ENCODE measurements at regions not wholly inside any gene's neighbourhood (a gene's known extent, or its start where the extent isn't known, plus 50 kb on each side); places are given as distances from the start of the nearest gene placed in this dataset.

DNA sequence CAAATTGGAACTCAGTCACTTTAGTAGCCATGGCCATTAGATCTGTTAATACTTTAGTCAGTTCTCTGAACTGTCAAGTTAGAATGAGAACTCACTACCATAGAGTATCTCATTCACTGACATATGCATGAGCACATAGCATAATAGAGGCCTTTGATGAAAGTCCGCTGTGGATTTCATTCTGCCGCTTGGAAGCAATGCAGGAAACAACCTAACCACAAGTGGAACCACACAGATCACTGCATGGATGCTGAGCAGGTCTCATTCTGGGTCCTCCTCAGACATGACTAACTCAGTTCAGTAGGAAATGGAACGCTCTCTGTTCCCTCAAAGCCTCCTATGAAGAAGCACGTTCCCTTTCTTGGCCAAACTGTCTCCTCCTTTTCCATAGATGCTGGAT, 1624.8 kb upstream of the TENM3 start:
- intact Hi-C loops (cut with micrococcal nuclease): no loop called here

- intact Hi-C loops (cut with micrococcal nuclease): no loop called here
Observed at GRCh38 chr4:180619440-180619839, 1623.8 kb upstream of the TENM3 start.

- intact Hi-C loops (cut with micrococcal nuclease): no loop called here
Observed at GRCh38 chr4:180622254-180622653, 1620.9 kb upstream of the TENM3 start.

DNA sequence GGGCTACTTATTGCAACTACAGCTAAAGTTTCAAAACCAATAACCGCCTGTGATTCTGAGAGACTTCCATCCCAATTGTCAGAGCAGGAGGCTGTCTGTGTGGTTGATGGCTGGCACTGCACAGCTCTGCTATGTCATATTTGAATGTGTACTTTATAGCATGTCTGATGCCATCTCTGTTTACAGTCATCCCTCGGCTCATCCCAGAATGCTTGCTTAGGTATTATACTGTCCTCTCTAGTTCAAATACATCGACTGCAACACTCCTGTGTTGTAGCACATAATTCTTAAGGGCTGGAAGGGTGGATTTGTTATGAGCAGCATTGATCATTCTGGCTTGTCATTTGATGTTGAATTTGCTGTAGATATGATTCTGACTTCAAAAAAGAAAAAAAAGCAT, 1617.5 kb upstream of the TENM3 start:
- intact Hi-C loops (cut with micrococcal nuclease): no loop called here

- intact Hi-C loops (cut with micrococcal nuclease): no loop called here
Observed at GRCh38 chr4:180630012-180630665, 1613.1 kb upstream of the TENM3 start.

DNA sequence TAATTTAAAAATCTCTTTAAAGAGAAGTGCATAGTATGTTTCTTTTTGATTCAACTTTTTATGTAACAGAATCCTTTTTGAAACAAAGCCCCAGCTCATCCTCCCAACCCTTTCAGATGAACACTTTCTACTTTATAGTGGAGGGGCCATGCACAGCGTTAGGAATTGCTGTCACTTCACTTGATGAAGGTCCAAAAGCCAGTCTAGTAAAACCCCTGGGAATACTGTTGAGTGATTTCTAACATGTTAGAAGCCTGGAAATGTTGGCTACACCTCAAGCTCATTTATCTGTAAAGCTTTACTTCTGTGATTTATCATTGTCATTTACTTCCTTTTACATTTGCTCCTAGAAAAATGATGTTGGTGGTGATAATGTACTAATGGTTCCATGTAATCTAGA, 1608.9 kb upstream of the TENM3 start:
- intact Hi-C loops (cut with micrococcal nuclease): no loop called here

DNA sequence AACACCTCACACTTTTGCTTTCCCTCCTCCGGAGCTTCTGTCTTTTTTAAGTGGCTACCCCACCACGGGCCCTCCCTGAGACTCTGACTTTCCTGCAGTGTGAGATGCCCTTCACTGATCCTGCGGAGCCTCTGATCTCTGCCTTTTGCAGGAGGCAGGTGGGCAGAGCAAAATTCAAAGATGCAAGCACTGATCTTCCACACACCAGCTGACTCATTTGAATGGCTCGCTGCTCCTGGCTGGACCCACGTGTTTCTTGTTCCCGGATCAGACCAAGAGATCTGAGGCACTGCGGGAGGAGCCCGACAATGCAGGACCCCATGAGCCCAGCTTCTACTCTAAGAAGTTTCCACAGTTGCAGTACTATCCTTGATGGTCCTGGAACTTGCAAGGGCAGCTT, 1607.9 kb upstream of the TENM3 start:
- intact Hi-C loops (cut with micrococcal nuclease): no loop called here

DNA sequence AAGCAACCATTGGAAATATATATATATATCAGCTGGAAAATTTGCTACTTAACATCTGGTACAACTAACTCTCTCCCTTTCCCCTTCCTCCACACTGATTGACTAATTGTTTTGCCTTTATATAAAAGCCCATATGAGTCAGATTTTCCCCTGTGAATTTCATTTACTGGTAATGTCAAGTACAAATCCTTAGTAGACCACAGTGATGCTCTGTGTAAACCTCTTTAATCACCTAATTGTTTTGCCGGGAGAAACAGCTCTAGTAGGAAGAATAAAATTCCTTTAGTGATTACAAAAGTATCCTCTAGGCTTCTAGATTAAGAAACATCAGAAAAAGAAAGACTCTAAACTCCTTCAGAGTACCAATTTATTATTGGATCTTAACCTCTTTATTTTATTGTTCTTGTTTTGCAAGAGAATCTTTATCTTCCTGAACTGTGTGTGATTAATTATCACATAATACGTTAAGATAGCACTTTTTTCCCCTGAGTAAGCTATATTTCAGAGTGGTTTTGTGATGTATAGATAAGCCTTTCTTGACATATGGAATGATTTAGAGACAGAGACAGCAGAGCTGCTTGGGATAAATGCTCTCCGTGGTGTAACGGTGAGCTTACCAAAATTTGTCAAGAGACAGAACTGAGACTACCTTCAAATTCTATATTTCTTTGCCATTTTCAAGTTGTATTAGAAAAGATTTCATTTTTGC, 1606.4 kb upstream of the TENM3 start:
- intact Hi-C loops (cut with micrococcal nuclease): no loop called here

DNA sequence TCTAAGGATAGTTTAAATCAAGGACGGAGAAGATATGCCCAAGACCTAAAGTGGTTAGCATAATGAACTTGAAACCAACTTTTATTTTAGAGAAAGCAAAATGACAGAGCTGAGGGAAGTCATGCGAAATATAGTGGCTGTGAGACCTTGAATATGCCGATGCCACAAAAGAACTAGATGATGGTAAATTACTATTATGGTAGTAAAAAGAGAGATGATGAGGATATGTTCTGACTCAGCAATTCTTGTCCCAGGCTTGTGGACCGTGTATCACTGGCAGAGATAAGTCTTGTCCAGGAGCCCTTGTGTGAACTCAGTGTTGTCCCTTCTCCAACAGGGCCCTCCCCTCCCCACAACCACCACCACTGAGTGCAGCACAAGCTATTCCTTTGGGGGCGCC, 1605.6 kb upstream of the TENM3 start:
- intact Hi-C loops (cut with micrococcal nuclease): no loop called here

GRCh38 chr4:180640193-180640592, 1603.0 kb upstream of the TENM3 start:
- intact Hi-C loops (cut with micrococcal nuclease): no loop called here

- intact Hi-C loops (cut with micrococcal nuclease): no loop called here
Observed at GRCh38 chr4:180641495-180641894, 1601.7 kb upstream of the TENM3 start.

DNA sequence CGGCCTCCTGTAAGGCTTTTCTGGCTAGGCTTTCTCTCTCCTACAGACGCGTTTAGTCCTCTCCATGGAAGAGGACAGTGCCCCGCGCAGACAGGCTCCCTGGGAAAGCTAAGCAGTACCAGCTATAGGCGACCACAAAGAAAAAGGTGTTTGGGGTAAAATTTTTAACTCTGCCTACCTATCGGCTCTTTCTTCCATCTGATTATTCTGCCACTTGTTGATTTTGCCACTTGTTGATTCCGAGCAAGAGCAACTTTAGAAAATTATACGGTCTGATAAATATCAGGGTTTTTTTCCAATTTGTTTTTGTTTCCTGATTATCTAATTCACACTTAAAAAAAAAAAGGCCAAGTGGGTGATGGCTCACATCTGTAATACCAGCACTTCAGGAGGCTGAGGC, 1600.5 kb upstream of the TENM3 start:
- intact Hi-C loops (cut with micrococcal nuclease): no loop called here

DNA sequence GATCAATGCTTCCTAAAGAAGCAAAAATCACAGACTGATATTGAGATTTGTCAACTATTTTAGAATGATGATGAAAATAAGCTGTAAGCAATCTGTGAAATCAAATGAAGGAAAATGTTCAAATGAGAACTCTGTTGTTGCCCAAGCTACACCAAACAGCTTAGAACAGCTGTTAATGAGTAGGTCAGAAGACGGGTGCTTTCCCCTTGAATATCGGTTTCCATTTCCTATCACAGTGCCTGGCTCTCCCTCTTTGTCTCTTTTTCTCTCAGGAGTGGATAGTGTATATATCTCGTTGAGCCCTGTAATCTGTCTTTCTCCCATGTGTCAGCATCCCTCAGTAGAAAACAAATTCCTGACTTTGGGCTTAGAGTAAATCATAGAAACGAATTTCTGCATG, 1592.9 kb upstream of the TENM3 start:
- intact Hi-C loops (cut with micrococcal nuclease): loop anchor here (10.0 kb wide), 1 partner anchor 485 kb away; no protein-coding TSS in a partner anchor

DNA sequence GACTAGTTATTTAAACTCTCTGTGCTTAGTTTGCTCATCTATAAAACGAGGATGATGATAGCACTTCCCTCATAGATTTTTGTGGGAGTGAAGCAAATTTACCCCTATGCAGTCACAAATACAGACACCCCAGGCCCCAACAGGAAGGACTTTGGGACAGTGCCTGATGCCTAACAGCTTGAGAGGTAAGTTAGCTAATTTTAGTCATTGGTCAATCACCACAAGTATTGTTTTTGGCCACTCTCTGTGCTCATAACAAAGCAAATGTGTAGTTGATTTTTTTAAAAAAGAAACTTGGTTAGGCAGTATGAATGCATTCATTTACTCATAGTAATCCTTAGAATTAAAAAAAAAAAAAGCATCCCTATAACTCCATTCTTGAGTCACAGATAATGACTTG, 1590.7 kb upstream of the TENM3 start:
- intact Hi-C loops (cut with micrococcal nuclease): loop anchor here (10.0 kb wide), 1 partner anchor 482 kb away; no protein-coding TSS in a partner anchor

DNA sequence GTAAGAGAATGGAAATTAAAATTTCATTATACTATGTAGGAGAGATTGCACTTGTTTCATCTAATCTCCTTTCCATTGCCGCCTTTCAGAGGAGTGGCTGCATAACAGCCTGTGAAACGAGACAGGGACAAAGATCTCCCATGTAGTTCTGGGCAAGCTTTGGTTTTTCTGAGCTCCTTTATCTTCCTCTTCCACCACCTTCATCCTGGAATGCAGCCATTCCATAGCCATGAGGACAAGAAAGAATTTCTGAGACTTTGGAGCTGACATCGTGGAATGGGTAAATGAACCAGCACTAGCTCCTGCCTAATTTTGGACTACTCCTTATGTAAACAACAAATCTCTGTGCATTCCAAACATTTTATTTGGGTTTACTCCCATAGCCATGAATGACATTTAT, 1587.3 kb upstream of the TENM3 start:
- intact Hi-C loops (cut with micrococcal nuclease): loop anchor here (10.0 kb wide), 1 partner anchor 479 kb away; no protein-coding TSS in a partner anchor

- intact Hi-C loops (cut with micrococcal nuclease): loop anchor here (10.0 kb wide), 1 partner anchor 477 kb away; no protein-coding TSS in a partner anchor
Observed at GRCh38 chr4:180657881-180658280, 1585.3 kb upstream of the TENM3 start.

DNA sequence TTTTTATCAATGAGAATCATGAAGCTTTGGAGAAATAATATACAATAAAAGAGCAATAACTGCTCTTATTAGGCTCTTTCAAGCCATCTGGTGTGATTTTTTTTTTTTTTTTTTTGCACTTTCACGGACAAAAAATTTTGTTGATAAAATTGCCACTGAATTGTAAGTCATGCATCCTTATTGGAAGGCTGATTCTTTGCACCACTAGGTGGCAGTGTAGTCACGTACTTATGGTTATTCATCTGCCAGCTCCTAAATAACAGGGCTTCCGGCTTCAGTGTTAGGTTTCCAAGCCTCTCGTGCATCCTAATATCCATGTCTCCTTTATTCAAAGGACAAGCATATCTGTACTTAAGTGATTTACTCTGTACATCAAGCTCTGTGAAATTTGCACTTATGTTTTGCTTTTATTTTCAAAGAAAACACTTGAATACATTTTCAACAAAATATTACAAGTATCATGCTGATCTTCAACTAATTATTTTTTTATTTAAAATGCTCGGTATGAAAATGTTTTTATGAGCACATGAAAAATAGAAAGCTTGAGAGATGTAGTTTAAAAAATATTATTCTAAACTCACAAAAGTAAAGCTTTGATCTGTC, 1578.3 kb upstream of the TENM3 start:
- intact Hi-C loops (cut with micrococcal nuclease): loop anchor here (1.0 to 5.0 kb wide), 3 partner anchors 798 to 1812 kb away; no protein-coding TSS in a partner anchor

DNA sequence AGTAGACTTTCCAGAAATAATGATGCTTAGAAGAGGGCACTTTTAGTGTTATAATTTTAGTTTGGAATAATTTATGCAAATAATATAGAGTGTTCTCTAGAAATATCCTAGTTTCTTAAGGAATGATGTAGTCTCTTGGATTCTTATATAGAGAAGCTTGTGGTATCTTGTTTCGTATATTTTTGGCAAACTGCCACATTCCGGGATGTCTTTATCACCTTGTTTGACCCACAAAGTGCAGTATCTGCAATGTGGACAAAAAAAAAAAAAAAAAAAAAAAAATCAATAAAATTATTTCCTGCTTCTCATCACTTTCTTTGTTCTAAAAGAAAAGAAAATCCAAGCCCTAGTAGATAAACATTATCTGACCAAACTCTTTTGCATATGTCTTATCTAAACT, 1577.7 kb upstream of the TENM3 start:
- intact Hi-C loops (cut with micrococcal nuclease): loop anchor here (1.0 to 5.0 kb wide), 2 partner anchors 798 to 863 kb away; no protein-coding TSS in a partner anchor

GRCh38 chr4:180665994-180666824, 1577.0 kb upstream of the TENM3 start:
- intact Hi-C loops (cut with micrococcal nuclease): loop anchor here (1.0 to 5.0 kb wide), 2 partner anchors 799 to 862 kb away; no protein-coding TSS in a partner anchor

GRCh38 chr4:180668732-180669131, 1574.5 kb upstream of the TENM3 start:
- intact Hi-C loops (cut with micrococcal nuclease): loop anchor here (5.0 kb wide), 1 partner anchor 801 kb away; no protein-coding TSS in a partner anchor

DNA sequence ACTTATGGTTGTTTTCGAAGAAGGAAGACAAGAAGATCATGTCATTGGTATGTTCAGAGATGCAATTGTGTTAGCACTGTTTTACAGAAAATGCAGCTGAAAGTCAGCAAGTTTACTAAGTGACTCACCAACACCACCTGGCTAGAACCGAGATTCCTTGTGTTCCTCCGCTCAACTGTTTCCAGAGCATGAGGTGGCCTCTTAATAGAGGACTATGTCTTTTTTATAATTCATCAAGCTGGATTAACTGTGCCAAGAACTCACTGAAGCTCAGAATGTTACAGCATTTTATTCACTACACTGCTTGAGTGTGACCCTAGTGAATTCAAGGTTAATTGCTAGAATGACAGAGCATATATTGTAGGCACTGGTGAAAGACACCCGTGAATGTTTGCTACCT, 1573.5 kb upstream of the TENM3 start:
- intact Hi-C loops (cut with micrococcal nuclease): loop anchor here (5.0 kb wide), 1 partner anchor 802 kb away; no protein-coding TSS in a partner anchor
